Kidney glomerular epithelial cell (primary cell): ENCODE measurements at regions not wholly inside any gene's neighbourhood (a gene's known extent, or its start where the extent isn't known, plus 50 kb on each side); places are given as distances from the start of the nearest gene placed in this dataset.
"Not testable (repeated sequence)": the region's sequence is repeated elsewhere in the genome, so short reads cannot be mapped to it uniquely, and the experiment has no call there.

Source experiments
- DNase-seq: peaks from one replicate; lab custom pipeline; 2025; lab: John Stamatoyannopoulos, UW

GRCh38 chr18:21928925-21929324 lies 188.3 kb downstream of the MIB1 start:
- DNase-seq, result no peak

DNA sequence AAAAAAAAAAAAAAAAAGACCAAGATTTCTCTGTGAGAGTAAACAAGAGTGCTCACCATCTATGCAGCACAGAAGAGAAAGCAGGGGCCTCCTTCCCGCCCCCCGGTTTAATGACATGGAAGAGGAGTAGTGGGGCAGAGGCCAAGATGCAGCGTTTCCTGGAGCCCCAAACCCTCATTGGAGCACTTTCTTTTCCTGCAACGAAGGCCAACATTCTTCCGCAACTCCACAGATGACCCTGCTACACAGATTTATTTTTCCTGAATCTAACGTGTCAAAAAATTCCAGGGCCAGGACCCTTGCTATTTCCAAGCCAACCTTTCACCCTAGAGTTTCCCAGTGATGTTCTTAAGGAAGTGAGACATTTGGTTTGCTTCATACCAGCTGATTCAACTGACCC lies 189.6 kb downstream of the MIB1 start:
- DNase-seq, result no peak

GRCh38 chr18:21933931-21934765 lies 193.6 kb downstream of the MIB1 start:
- no peak for DNase-seq

DNA sequence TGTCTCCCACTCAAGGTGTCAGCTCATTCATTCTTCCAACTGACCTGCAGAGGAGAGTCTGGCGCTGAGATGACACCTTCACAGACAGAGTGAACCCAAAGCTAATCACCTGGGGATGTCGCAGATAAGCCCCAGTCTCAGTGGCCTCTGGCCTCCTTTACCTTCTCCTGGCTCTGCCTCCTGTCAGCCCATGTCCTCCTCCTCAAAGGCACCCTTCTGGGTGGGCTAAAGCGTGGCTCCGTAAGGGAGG lies 194.1 kb downstream of the MIB1 start:
- no peak for DNase-seq

DNA sequence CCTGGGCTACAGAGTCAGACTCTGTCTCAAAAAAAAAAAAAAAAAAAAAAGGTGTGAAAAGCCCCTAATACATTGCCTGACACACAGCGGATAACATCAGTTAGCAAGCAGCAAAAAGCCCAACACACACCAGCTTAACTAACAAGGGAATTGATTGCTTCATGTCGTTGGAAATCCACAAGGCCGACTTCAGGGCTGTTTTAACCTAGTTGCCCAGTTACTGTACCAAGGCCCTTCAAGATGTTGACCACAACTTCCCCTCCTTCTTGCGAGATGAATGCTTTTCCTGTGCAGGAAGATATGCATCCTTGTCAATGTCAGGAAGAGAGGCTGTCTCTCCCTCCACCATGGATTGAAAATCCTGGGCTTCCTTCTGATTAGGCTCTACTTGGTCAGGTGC lies 202.9 kb downstream of the MIB1 start:
- no peak for DNase-seq

DNA sequence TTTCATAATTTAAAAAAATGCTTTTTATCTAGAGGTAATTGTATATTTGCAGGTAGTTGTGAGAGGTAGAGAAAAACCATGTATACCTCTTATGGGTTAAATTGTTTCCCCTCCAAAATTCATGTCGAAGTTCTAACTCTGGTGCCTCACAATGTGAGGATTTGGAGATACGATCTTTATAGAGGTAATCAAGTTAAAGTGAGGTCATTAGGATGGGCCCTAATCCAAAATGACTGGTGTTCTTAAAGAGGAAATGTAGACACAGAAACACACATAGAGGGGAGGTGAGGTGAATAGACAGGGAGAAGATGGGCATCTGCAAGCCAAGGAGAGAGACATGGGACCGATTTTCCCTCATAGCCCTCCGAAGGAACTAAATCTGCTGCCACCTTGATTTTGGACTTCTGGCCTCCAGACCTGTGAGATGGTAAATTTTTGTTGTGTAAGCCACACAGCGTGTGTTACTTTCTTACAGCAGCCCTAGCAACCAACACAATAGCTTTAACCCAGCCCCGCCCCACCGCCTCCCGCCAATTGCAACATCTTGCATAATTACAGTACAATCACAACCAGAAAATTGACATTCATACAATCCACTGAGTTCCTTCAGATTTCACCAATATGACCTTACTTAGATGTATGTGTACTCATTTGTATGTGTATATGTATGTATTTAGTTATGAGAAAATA lies 208.9 kb downstream of the MIB1 start:
- DNase-seq, result no peak

DNA sequence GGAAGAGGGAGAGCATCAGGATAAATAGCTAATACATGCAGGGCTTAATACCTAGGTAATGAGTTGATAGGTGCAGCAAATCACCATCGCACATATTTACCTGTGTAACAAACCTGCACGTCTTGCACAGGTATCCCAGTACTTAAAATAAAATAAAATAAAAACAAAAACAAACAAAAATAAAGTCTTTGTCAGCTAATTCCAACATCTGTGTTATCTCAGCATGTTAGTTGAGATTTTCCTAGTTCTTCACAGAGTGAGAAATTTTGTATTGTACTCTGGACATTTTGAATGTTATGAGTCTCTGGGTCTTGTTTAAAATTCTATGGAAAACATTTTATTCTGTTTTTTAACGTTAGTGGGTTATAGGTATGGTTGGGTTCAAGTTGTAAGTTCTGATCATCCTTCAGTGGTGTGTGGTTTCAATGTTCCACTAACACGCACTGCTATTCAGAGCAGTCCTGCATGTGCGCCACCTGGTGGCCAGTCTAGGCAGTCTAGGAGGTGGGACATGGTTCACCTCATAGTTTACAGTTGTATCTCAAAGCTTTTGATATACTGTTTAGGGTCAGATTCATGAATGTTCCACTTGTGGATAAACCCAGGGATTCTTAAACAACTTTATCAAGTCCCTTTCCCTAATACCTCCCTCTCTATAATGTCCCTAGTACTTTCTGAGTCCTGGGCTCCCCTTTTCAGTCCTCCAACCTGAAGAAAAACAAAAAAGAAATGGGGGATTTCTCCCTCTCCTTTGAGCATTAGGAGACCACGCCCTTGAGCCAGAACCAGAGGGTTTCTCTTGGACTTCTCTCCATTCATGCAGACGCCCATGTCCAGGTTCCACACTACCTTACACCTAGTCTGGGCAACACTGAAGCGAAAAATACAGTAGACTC lies 213.4 kb upstream of the GATA6 start:
- peak; percentile 40 for DNase-seq

DNA sequence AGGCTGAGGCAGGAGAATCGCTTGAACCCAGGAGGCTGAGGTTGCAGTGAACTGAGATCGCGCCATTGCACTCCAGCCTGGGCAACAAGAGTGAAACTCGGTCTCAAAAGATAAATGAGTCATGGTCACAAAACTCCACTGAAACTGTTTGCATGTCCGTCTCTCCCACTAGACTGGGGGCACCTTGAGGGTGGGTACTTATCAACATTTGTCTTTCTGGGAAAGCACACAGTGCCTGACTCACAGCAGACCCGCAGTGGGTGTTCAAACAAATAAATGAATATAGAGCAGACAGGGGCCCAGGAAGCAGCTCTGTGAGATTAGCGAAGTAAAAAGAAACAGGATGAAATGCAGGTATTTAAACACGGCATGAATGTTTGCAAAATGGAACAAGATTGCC lies 211.1 kb upstream of the GATA6 start:
- no peak for DNase-seq

- no peak for DNase-seq
Measured at GRCh38 chr18:21958707-21959450, 210.5 kb upstream of the GATA6 start.

DNA sequence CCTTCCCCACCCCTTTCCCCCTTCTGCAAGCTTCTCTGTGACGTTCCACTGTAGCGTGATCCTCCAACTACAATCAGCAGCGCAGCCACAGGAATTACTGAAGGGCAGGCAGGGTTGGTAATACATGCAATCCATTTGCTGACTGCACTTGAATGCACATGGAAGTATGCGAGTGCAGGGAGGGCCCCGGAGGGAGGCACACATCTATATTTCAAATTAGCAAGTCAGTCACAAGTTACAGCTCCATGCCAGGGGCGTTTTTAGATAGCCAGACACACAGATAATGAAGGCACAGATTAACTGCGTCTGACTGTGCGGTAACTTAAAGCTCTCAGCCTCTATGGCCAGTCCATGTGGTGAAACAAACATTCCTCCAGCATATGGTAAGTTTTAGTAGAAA lies 209.2 kb upstream of the GATA6 start:
- DNase-seq, result no peak

DNA sequence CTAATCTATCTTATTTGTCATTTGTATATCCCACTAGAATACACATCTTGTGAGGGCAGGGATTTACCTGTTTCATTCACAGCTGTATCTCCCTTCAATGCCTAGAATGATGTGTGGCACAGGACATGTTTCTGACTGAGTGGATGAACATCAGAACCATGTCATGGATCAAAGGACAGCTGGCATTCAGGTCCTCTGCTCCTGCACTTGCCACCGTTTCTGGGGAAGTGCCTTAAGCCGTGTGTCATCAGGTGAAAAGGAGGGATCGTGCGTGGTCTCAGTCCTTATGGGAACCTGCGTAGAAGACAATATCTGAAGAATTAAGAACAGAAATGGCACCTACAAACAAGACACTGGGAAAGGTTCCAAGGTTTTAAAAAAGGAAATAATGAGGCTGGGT lies 206.1 kb upstream of the GATA6 start:
- DNase-seq, result no peak

DNA sequence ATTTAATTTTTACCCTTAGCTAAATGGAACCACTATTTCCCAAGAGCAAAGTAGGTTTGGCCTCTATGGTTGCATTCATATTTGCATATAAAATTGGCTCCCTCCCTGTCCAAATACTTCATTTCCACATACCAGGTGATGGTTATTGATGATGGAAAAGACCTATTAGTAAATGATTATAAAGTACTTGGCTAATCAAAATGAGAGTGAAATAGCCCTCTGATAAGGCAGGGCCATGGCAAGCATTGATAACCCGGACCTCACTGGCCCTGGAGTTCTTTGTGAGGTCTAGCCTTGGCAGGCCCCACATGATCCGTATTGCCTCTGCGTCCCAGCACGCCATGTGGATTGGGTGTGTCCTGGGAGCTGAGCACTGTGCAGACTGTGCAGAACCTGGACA lies 201.1 kb upstream of the GATA6 start:
- no peak for DNase-seq

- no peak for DNase-seq
Measured at GRCh38 chr18:21972281-21972680, 197.1 kb upstream of the GATA6 start.

DNA sequence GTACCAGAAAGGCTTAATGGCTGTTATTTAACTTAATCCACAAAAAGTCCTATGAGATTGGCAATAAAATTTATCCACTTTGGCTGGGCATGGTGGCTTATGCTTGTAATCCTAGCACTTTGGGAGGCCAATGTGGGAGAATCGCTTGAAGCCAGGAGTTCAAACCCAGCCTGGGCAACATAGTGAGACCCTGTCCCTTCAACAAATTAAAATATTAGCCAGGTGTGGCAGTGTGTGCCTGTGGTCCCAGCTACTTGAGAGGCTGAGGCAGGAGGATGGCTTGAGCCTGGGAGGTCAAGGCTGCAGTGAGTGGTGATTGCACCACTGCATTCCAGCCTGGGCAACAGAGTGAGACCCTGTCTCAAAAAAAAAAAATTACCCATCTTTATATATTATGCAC lies 193.4 kb upstream of the GATA6 start:
- not testable (repeated sequence) for DNase-seq

DNA sequence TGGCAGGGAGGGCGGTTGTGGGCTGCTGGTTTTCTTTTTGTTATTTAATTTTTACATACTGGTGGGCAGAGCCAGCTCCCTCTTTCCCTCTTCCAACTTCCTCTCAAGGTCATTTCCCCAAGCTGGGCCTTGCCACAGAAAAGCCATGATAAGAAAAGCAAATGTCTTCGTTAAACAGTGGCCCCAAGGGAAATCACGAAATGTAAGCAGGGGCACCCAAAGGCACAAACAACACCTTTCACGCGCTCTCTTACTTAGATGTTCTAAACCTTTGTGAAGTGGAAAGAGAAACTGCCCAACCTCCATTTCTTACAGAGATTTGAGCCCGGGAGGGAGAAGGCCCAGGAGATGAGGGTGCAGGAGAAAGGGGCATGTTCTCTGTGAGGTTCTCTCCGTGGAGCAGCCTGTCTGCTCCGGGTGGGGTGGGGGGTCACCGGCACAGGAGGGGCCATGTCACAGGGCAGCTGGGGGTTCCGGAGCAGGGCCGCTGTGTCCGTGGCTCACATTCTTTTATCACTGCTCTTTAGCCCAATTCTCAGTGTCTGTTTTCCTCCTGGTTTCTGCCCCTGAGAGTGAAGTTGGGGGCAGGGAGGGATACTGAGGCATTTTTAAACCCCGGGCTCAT lies 190.7 kb upstream of the GATA6 start:
- no peak for DNase-seq

DNA sequence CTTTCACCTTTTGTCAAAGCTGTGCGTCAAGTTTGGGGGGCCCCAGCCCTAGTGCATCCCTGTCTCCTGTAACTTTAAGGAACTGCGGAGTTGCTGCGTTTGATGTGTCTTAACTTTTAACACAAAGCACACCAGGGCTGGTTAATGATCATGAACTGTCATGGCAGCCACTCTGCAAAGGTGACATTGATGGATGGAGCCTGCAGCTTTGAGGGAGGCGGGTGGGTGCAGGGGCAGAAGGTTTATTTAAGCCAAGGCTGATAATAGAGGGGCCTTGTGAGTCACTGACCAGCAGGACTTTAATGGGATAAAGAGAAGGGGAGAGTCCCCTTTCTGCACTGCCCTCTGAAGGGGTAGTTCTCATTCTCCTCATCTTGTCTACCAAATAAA lies 190.2 kb upstream of the GATA6 start:
- no peak for DNase-seq

- no peak for DNase-seq
Measured at GRCh38 chr18:21979759-21980158, 189.6 kb upstream of the GATA6 start.

DNA sequence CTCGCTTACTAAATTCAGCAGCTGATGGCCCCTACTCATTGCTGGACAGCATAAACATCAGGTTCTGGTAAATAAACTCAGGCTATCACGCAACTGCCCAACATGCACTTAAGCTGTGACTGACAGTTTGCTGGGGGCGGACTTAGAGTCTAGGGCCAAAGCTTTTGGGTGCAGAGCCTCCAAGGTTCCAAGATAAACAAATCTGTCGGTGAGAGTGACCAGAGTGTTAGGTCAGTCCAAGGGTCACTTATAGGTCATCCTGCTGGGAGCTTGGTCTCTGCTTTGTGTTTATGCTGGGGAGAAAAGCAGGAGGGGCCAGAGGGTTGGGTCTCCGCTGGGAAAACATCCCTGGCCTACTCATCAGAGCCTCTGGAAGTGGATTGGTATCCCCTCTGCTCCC lies 188.6 kb upstream of the GATA6 start:
- no peak for DNase-seq

DNA sequence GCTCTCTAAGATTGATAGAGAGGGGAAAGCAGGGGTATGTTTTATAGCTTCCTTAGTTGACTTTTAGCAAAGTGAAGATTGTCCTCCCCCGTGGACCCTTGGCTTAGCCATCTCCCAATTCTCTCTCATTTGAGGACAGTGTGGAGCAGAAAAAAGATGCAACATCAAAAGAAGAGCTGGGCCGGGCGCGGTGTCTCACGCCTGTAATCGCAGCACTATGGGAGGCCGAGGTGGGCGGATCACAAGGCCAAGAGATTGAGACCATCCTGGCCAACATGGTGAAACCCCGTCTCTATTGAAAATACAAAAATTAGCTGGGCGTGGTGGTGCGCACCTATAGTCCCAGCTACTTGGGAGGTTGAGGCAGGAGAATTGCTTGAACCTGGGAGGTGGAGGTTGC lies 187.9 kb upstream of the GATA6 start:
- DNase-seq, result not testable (repeated sequence)

DNA sequence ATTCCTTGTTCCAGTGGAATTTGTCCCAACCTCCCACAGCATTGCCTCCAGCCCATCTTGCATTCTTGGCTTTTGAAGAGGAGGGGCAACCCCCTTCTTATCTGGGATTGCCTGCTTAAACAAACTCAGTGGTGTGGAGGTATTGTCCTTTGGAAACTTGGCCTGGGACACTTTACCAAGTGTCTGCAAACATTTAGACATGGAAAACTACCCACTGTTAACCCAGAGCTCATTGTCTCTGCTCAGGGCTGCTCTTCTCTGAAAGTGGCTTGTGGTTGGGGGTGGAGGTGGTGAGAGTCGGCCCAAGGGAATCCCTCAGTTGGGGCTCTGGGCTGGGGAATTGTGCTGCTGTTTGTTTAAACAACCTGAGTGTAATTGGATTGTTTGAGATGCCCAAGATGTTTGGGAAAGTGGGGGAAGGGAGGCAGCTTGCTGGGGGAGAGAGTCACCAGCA lies 178.3 kb upstream of the GATA6 start:
- no peak for DNase-seq

DNA sequence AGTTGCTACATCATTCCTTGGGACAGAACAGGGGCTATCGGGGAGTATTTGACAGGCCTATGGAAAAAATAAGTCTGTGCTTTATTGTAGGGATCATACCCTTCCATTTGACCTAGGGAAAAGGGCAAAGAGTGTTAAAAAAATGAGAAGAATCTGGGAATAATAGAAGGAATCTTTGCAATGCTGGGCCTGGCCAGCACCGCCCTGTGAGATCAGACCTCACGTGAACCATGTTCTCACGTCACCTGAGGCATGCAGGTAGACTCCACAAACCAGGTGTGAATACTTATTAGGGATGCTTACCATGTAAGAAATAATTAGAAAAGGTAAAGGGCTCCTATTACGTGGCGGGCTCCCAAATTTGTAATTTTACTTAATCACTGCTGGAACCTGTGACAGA lies 177.5 kb upstream of the GATA6 start:
- DNase-seq, result no peak

GRCh38 chr18:21996351-21996826 lies 173.0 kb upstream of the GATA6 start:
- DNase-seq, result no peak
